Coronary artery (tissue), 2 donors: ENCODE measurements at regions not wholly inside any gene's neighbourhood (a gene's known extent, or its start where the extent isn't known, plus 50 kb on each side); places are given as distances from the start of the nearest gene placed in this dataset.
"Not testable (repeated sequence)": the region's sequence is repeated elsewhere in the genome, so short reads cannot be mapped to it uniquely, and the experiment has no call there.

Experiments used
- DNase-seq: peaks from one replicate; pipeline ENCODE4 v3.0.0-alpha.2; 2017; ENCODE audit warnings: low spot score
- H3K27ac ChIP-seq, 2 donors: fragments of 200-600 bp; sonication (generic); one replicate each; pipeline ENCODE4 v1.5.1; 2016 to 2019
- H3K4me3 ChIP-seq: fragments of 200-600 bp; sonication (generic); 2 replicates; pipeline ENCODE4 v1.5.1; 2016; ENCODE audit warnings: mild to moderate bottlenecking, moderate library complexity
- TF ChIP-seq, protein P1 (sequence below): fragments of 200-600 bp; sonication (generic); IDR thresholded peaks from one replicate; pipeline ENCODE4 v1.5.1; 2019; ENCODE audit warnings: antibody characterized with exemption

DNA sequence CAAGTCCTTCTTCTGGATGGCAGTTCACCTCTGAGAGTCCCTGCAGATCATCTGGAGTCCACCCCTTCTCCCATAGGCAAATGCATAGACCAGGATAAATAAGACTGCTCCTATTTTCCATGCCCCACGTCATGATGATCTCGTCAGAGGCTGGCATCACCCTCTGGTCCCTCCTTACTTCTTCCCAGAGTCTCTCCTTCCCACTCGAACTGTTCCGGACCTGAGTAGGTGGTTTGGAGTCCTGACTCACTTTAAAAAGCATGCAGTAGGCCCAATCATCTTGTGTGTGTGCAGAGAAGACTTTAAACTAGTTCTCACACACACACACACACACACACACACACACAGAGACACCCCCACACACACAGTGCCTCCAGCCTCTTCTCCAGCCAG lies 72.0 kb downstream of the SOX9 start:
- TF ChIP-seq, protein P1, sequence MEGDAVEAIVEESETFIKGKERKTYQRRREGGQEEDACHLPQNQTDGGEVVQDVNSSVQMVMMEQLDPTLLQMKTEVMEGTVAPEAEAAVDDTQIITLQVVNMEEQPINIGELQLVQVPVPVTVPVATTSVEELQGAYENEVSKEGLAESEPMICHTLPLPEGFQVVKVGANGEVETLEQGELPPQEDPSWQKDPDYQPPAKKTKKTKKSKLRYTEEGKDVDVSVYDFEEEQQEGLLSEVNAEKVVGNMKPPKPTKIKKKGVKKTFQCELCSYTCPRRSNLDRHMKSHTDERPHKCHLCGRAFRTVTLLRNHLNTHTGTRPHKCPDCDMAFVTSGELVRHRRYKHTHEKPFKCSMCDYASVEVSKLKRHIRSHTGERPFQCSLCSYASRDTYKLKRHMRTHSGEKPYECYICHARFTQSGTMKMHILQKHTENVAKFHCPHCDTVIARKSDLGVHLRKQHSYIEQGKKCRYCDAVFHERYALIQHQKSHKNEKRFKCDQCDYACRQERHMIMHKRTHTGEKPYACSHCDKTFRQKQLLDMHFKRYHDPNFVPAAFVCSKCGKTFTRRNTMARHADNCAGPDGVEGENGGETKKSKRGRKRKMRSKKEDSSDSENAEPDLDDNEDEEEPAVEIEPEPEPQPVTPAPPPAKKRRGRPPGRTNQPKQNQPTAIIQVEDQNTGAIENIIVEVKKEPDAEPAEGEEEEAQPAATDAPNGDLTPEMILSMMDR: no peak
- DNase-seq: peak; percentile 80
- Histone ChIP-seq H3K27ac (peak overlapping the region in 1 of 2 donors; percentile 81), H3K4me3 (peak overlapping the region; percentile 6)

DNA sequence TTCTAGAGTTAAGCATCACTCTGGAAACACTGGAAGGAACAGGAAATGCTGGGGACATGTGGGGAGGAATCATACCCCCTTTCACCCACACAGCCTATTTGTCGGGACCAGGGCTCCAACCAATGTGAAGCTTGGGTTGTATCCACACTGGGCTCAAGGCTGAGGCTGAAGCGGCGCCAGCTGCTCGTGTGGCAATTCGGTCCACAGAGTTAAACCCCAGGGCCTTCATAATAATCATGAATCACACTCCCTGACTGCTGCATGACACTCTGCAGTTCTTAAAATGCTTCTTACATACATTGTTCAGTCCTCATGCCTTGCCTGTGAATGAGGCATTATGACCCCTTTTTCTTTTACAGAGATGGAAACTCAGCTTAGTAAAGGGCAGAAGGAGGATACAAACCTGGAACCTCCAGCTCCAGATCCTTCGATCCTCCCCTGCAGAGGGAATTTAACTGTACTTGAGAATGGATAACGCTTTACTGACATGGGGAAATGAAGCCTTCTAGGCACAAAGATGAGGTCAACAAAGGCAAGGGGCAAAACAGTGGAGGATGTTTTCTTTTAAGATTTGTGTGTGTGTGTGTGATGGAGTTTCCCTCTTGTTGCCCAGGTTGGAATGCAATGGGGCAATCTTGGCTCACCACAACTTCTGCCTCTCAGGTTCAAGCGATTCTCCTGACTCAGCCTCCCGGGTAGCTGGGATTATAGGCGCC lies 72.7 kb downstream of the SOX9 start:
- H3K4me3 ChIP-seq: no peak overlapping the region
- TF ChIP-seq, protein P1: no peak
- no peak for DNase-seq
- H3K27ac ChIP-seq: peak overlapping the region in 1 of 2 donors; percentile 81

DNA sequence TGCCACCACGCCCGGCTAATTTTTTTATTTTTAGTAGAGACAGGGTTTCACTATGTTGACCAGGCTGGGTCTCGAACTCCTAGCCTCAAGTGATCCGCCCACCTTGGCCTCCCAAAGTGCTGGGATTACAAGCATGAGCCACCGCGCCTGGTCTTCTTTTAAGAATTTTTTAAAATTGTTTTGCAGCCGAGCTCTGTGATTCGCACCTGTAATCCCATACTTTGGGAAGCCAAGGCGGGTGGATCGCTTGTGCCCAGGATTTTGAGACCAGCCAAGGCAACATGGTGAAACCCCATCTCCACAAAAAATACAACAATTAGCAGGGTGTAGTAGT lies 73.3 kb downstream of the SOX9 start:
- not testable (repeated sequence) for H3K27ac ChIP-seq, DNase-seq, H3K4me3 ChIP-seq

DNA sequence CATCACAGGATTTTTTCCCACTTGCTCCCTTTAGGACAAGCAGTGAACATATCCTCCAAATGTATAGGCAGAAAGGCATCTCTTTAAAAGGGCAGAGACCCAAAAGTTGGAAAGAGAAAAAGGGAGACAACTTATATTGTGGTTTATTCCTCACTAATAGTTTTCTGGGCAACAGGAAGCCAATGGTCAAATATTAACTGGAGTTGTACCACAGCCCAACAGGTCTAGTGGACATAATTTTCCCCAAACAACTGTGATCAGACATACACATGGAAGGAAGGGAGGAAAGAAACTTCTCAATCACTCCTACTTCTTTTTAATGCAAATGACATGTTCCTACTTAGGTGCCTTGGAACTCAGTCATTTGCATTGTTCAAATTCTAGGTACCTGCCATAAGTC lies 78.4 kb downstream of the SOX9 start:
- TF ChIP-seq, protein P1: no peak
- no peak overlapping the region for H3K4me3 ChIP-seq
- DNase-seq: no peak
- no peak overlapping the region for H3K27ac ChIP-seq

DNA sequence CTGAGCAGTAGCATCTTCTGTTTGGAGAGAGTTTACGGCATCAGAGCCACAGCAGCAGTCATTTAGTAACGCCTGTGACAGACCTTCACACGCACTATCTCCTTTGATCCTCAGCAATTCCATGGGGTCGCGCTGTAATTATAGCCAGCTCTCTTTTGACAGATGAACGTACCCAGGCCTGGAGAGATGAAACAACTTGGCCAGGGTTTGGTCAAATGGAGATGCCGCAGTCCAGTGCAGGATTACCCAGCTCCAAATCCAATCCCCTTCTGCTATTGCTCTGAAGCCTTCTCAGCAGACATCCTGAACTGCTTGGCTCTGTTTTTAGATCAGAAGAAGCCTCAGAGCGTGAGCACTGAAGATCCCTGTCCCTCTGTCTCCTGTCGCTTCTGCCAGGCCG lies 83.9 kb downstream of the SOX9 start:
- H3K27ac ChIP-seq: no peak overlapping the region
- DNase-seq: no peak
- TF ChIP-seq, protein P1: no peak
- no peak overlapping the region for H3K4me3 ChIP-seq

DNA sequence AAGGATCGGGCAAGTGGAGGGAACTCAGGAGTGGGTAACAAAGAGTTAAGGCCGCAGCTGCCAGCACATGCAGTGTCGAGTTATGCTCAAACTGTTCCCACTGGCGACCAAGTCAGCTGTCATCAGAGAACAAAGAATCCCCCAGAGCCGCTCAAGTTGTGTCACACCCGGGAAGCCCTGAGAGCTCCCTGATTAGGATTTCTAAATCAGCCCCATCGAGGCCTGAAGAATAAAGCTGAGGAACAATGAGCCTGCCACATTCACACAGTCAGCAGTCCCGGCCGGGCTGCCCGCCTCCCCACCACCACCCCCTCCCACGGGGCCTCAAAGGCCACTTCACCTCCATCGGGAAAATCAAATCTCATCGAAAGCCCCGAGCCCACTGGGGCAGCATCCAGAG lies 84.5 kb downstream of the SOX9 start:
- TF ChIP-seq, protein P1: no peak
- Histone ChIP-seq H3K27ac (no peak overlapping the region), H3K4me3 (no peak overlapping the region)
- no peak for DNase-seq

DNA sequence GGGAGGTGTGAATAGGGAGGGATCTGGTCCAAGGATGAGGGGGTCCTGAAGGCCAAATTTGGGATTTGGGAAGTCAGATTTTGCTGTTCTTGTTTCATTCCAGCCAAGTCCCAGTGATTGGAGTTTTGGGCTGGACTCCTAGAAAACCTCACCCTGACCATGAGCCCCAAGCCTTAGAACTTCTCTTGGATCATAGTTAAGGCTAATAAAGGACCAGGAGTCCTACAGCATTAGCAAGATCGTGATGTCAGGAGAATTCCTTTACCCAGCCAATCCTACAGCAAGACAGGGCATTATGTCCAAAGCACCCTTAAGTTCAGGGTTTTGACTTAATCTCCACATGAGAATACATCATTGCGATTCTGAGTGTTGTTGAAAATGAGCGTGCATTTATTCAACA lies 85.0 kb downstream of the SOX9 start:
- DNase-seq: no peak
- H3K4me3 ChIP-seq: no peak overlapping the region
- no peak overlapping the region for H3K27ac ChIP-seq
- TF ChIP-seq, protein P1: no peak

DNA sequence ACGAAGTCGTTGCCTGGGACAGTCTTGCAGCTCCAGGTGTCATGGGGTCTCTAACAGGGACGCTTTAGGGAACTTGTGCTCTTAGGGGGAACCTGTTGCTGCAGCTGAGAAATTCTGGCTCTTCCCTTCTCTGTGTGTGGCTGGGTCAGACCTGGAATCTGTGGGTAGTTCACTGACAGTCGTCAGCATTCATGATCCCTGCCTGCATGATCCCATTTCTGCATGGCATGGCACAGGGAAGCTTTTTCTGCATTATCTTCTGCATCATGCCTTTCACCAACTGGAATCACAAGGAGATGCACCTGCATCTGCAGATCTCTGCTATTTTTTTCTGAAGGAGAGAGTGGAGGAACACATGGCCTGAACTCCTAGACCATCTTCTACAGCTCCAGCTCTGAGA lies 85.6 kb downstream of the SOX9 start:
- Histone ChIP-seq H3K4me3 (no peak overlapping the region), H3K27ac (no peak overlapping the region)
- TF ChIP-seq, protein P1: no peak
- DNase-seq: no peak
